GM12878 (cell line): ENCODE measurements at regions not wholly inside any gene's neighbourhood (a gene's known extent, or its start where the extent isn't known, plus 50 kb on each side); places are given as distances from the start of the nearest gene placed in this dataset.

ENCODE experiments used
- ATAC-seq: fragments of 200-7000 bp; cut with Tn5 transposase; 3 replicates; pipeline ENCODE4 v1.9.1; 2020; ENCODE audit warnings: mild to moderate bottlenecking, moderate library complexity
- BruUV-seq: library from RNA; stranded (reverse); fragments of 400-500 nt; replicated peaks from 2 replicates; lab custom pipeline; 2021; lab: Mats Ljungman, UMichigan
- CTCF ChIA-PET: fragments of 300-600 bp; sonication (Branson Sonifier 250); formaldehyde crosslinking; extraction: SDS; loops from one replicate; lab custom pipeline; 2021; ENCODE audit warnings: inconsistent platforms; lab: Yijun Ruan, JAX
- POLR2A ChIA-PET: fragments of 350-600 bp; formaldehyde crosslinking; extraction: SDS; loops from one replicate; lab custom pipeline; 2021; ENCODE audit warnings: inconsistent platforms; lab: Charles Lee
- RAD21 ChIA-PET: fragments of 300-600 bp; sonication (Branson Sonifier 250); formaldehyde crosslinking; loops from one replicate; lab custom pipeline; 2023; ENCODE audit warnings: antibody characterized with exemption; ENCODE audit not compliant: unreplicated experiment; lab: Charles Lee
- SMC1A ChIA-PET: fragments of 300-600 bp; sonication (Branson Sonifier 250); formaldehyde crosslinking; loops from one replicate; lab custom pipeline; 2023; ENCODE audit not compliant: unreplicated experiment, uncharacterized antibody; lab: Charles Lee
- DNase-seq: peaks from one replicate; pipeline ENCODE4 v3.0.0-alpha.2; 2011; ENCODE audit warnings: low read depth, low spot score
- FAIRE-seq: peaks from 3 replicates; lab custom pipeline; 2011; peaks lifted over from hg19 to GRCh38; lab: Jason Lieb, UNC
- H2AFZ ChIP-seq: 2 replicates; pipeline ENCODE4 v1.6.0; 2011; ENCODE audit warnings: low read depth, low read length, control low read depth; ENCODE audit not compliant: control insufficient read depth
- H3K27ac ChIP-seq: 2 replicates; pipeline ENCODE4 v1.5.1; 2011; ENCODE audit warnings: control low read depth; ENCODE audit not compliant: control insufficient read depth, insufficient read depth
- H3K27me3 ChIP-seq, 2 experiments: replicated peaks in 1 of 2; 2 replicates each; pipeline versions ENCODE4 v1.6.0 to v1.6.1; 2011; ENCODE audit warnings: low read length in 1 of 2; ENCODE audit not compliant: control insufficient read depth in 2 of 2, insufficient read depth in 2 of 2
- H3K36me3 ChIP-seq, 2 experiments: 2 replicates each; pipeline ENCODE4 v1.5.1; 2011; ENCODE audit warnings: low read length in 1 of 2; ENCODE audit not compliant: control insufficient read depth in 2 of 2, insufficient read depth in 2 of 2
- H3K4me1 ChIP-seq: 2 replicates; pipeline ENCODE4 v1.6.1; 2011; ENCODE audit warnings: mild to moderate bottlenecking, low read length, moderate library complexity, mixed read lengths; ENCODE audit not compliant: control insufficient read depth, insufficient read depth
- H3K4me2 ChIP-seq: 2 replicates; pipeline ENCODE4 v1.6.0; 2011; ENCODE audit warnings: control low read depth; ENCODE audit not compliant: control insufficient read depth, insufficient read depth
- H3K4me3 ChIP-seq: fragments of 200-600 bp; sonication (generic); 2 replicates; pipeline ENCODE4 v1.5.1; 2016
- H3K79me2 ChIP-seq: 2 replicates; pipeline ENCODE4 v1.6.0; 2011; ENCODE audit warnings: low read length; ENCODE audit not compliant: control insufficient read depth, insufficient read depth
- H3K9ac ChIP-seq: 2 replicates; pipeline ENCODE4 v1.8.0; 2011; ENCODE audit warnings: low read length, control low read depth, mixed read lengths; ENCODE audit not compliant: control insufficient read depth, insufficient read depth
- H3K9me3 ChIP-seq: replicated peaks from 3 replicates; pipeline ENCODE4 v1.5.1; 2011; ENCODE audit warnings: mild to moderate bottlenecking, low read length; ENCODE audit not compliant: control insufficient read depth, insufficient read depth
- H4K20me1 ChIP-seq: 2 replicates; pipeline ENCODE4 v1.6.0; 2011; ENCODE audit not compliant: control insufficient read depth, insufficient read depth
- BCL3 ChIP-seq: IDR thresholded peaks from 2 replicates; pipeline ENCODE4 v1.6.1; 2011; ENCODE audit warnings: borderline replicate concordance, low read depth, mild to moderate bottlenecking, moderate library complexity, low read length; ENCODE audit not compliant: insufficient read depth, poor library complexity, severe bottlenecking
- CTCF ChIP-seq, 3 experiments: IDR thresholded peaks in 2 of 3; conservative IDR thresholded peaks in 1 of 3; 2 replicates each; pipeline ENCODE4 v1.5.1; 2011; ENCODE audit warnings: low read depth in 3 of 3, low read length in 3 of 3, mild to moderate bottlenecking in 3 of 3, control low read depth in 2 of 3, moderate library complexity in 2 of 3, inconsistent platforms in 1 of 3, mixed read lengths in 1 of 3; ENCODE audit not compliant: control insufficient read depth in 2 of 3, insufficient read depth in 1 of 3; ENCODE audit errors: extremely low read depth in 1 of 3
- CUX1 ChIP-seq: IDR thresholded peaks from 2 replicates; pipeline ENCODE4 v1.6.1; 2012; ENCODE audit warnings: improper control_type of control experiment, low read depth, low read length; ENCODE audit not compliant: insufficient replicate concordance
- DPF2 ChIP-seq: fragments of 450-650 bp; IDR thresholded peaks from 2 replicates; pipeline ENCODE4 v1.6.1; 2017; ENCODE audit warnings: mild to moderate bottlenecking
- POLR2A ChIP-seq: IDR thresholded peaks from 2 replicates; pipeline ENCODE4 v1.6.1; 2011; ENCODE audit warnings: low read depth, mild to moderate bottlenecking, low read length
- RB1 ChIP-seq: fragments of 450-650 bp; formaldehyde crosslinking; IDR thresholded peaks from 2 replicates; pipeline ENCODE4 v1.6.1; 2017; ENCODE audit warnings: mild to moderate bottlenecking, borderline replicate concordance
- STAT1 ChIP-seq: fragments of 450-650 bp; conservative IDR thresholded peaks from 2 replicates; pipeline ENCODE4 v1.6.1; 2014; ENCODE audit warnings: antibody characterized with exemption, mild to moderate bottlenecking
- YBX1 ChIP-seq: fragments of 450-650 bp; IDR thresholded peaks from 2 replicates; pipeline ENCODE4 v1.6.1; 2016; ENCODE audit warnings: antibody characterized with exemption
- WGBS: methylation state at CpG from one replicate; pipeline ENCODE4 v1.1.6; 2016; ENCODE audit warnings: low lambda C conversion rate; ENCODE audit not compliant: insufficient replicate concordance, insufficient coverage; ENCODE audit errors: missing lambda C conversion rate; 5-methylcytosine and 5-hydroxymethylcytosine counted together
- in situ Hi-C: fragments of 300-500 bp; cut with MboI; formaldehyde crosslinking; loops from 9 replicates; pipeline ENCODE4 v1.14.3; 2018; ENCODE audit warnings: mixed read lengths
- intact Hi-C: fragments of 100-400 bp; cut with micrococcal nuclease; formaldehyde crosslinking; loops from one replicate; pipeline ENCODE4 v1.14.2; 2022; ENCODE audit not compliant: unreplicated experiment

- Histone ChIP-seq H3K4me2 (no peak overlapping the region), H3K27ac (no peak overlapping the region), H3K9ac (no peak overlapping the region), H3K36me3 (no peaks in the 10 kb centered on the region), H3K79me2 (no peaks in the 10 kb centered on the region), H3K9me3 (no peaks in the 10 kb centered on the region), H4K20me1 (no peaks in the 10 kb centered on the region), H3K4me3 (no peak overlapping the region), H2AFZ (no peak overlapping the region), H3K4me1 (no peaks in the 10 kb centered on the region), H3K27me3 (peaks cover 0 to 4% of the 10 kb centered on the region in 2 experiments; a peak in 1 of 4 replicates)
- SMC1A ChIA-PET: interaction anchor here (1.0 to 1.6 kb wide), 3 partner anchors 8 to 81 kb away, joined by 3 to 6 read pairs (median 3); no protein-coding TSS in a partner anchor
- DNase-seq (no peak), FAIRE-seq (no peak), ATAC-seq (peak; percentile 27; the same call in 1 of the 3 replicates)
- intact Hi-C loops (no loop called here), in situ Hi-C loops (no loop called here)
- no TSS peak for BruUV-seq
- TF ChIP-seq YBX1 (no peak), STAT1 (no peak), RB1 (no peak), CTCF (IDR thresholded peaks at IDR 0.05 in 2 of 3, conservative IDR thresholded peaks at IDR 0.05 in 1 of 3; ENCODE audit: control insufficient read depth in 2 of 3, extremely low read depth in 1 of 3, insufficient read depth in 1 of 3, low read depth in 3 of 3, low read length in 3 of 3) (peak in 1 of 3 experiments; percentile 10; a peak in 1 of 6 replicates)
- POLR2A ChIA-PET: no interaction called here
- RAD21 ChIA-PET: interaction anchor here (1.0 to 1.2 kb wide), 2 partner anchors 65 to 215 kb away, joined by 3 read pairs; no protein-coding TSS in a partner anchor
- CTCF ChIA-PET: interaction anchor here (0.9 to 2.3 kb wide), 4 partner anchors 65 to 1144 kb away, joined by 3 to 7 read pairs (median 4); no protein-coding TSS in a partner anchor
- 11% methylated on average over 5 of the region's 5 CpGs for WGBS
Measured at GRCh38 chr13:42660333-42660965, 86.5 kb downstream of the TNFSF11 start.

- ChIA-PET CTCF (no interaction called here), RAD21 (no interaction called here), SMC1A (no interaction called here), POLR2A (no interaction called here)
- Histone ChIP-seq H2AFZ (no peak overlapping the region), H3K4me2 (no peak overlapping the region), H3K27ac (no peak overlapping the region), H3K9me3 (no peaks in the 10 kb centered on the region), H3K36me3 (no peaks in the 10 kb centered on the region), H3K4me1 (no peaks in the 10 kb centered on the region), H3K27me3 (no peaks in the 10 kb centered on the region; a peak in 1 of 4 replicates), H4K20me1 (no peaks in the 10 kb centered on the region), H3K9ac (no peak overlapping the region), H3K79me2 (no peaks in the 10 kb centered on the region), H3K4me3 (no peak overlapping the region)
- no peak for FAIRE-seq
- intact Hi-C loops (no loop called here), in situ Hi-C loops (no loop called here)
- BruUV-seq: no TSS peak
- ATAC-seq: no peak
- DNase-seq: no peak
- TF ChIP-seq DPF2: no peak
- no peak for TF ChIP-seq CUX1
- no peak for TF ChIP-seq POLR2A
- no peak for TF ChIP-seq BCL3
Measured at GRCh38 chr13:42667638-42668037, 93.7 kb downstream of the TNFSF11 start.
